Subcutaneous abdominal adipose tissue (tissue), 5 donors: ENCODE measurements at regions not wholly inside any gene's neighbourhood (a gene's known extent, or its start where the extent isn't known, plus 50 kb on each side); places are given as distances from the start of the nearest gene placed in this dataset.

ENCODE experiments used
- H3K27ac ChIP-seq: one replicate; pipeline ENCODE4 v1.7.0; 2013; ENCODE audit warnings: low read depth, mild to moderate bottlenecking, inconsistent platforms, low read length, moderate library complexity
- H3K27me3 ChIP-seq, 5 donors: one replicate each; pipeline ENCODE4 v1.7.0; 2013; ENCODE audit warnings: low read length in 5 of 5, inconsistent platforms in 1 of 5; ENCODE audit not compliant: control insufficient read depth in 5 of 5, insufficient read depth in 4 of 5
- H3K36me3 ChIP-seq, 5 donors: one replicate each; pipeline ENCODE4 v1.7.0; 2013; ENCODE audit warnings: low read length in 5 of 5; ENCODE audit not compliant: control insufficient read depth in 5 of 5, insufficient read depth in 5 of 5
- H3K4me1 ChIP-seq, 5 donors: one replicate each; pipeline ENCODE4 v1.7.0; 2013; ENCODE audit warnings: low read length in 5 of 5, mild to moderate bottlenecking in 3 of 5, moderate library complexity in 1 of 5; ENCODE audit not compliant: control insufficient read depth in 5 of 5, insufficient read depth in 5 of 5
- H3K4me3 ChIP-seq, 5 donors: one replicate each; pipeline ENCODE4 v1.7.0; 2013; ENCODE audit warnings: low read length in 5 of 5, low read depth in 1 of 5
- H3K9ac ChIP-seq, 5 donors: one replicate each; pipeline ENCODE4 v1.7.0; 2013; ENCODE audit warnings: low read length in 5 of 5, mild to moderate bottlenecking in 4 of 5, moderate library complexity in 3 of 5
- H3K9me3 ChIP-seq, 5 donors: one replicate each; pipeline ENCODE4 v1.7.0; 2013; ENCODE audit warnings: low read length in 5 of 5; ENCODE audit not compliant: control insufficient read depth in 5 of 5
- donor health status: healthy.
- donor health status: healthy.
- donor health status: healthy.
- donor health status: healthy.
- donor health status: healthy.

DNA sequence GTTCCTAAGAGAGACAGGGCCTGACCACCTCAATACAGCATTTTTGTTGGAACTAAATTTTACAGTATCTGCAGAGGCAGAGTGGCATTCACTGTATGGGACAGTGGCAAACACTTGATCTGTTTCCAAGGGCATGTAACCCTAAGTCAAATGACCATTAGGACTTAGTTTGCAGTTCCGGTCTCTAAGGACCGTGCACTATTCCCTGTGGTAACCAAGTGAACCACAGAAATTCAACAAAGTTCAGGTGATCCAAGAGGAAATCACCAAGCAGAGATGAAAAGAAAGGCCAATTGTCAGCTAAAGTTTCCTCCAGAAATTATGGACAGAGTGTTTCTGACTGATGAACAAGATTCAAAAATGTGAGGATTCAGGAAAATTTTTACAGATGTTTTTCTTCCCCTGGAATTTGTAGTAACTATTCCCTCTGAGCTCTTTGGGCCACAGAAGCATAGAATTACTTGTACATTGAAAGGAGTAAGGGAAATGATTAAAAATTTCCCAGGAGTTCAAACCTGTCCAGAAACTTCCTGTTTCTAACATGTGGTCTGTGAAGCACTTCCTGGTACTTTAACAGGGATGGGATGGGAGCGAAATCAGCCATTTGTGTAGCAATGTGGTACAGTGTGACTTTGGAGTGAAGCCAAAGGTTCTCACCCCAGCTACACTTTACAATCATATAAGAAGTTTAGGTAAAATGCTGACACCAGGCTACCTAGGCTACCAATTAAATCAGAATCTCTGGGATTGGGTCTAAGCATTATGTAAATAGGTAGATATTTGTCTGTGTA, 266.1 kb upstream of the MAP3K1 start:
- H3K4me3 ChIP-seq: no peak overlapping the region
- H3K9me3 ChIP-seq: no peaks in the 10 kb centered on the region
- H3K9ac ChIP-seq: no peak overlapping the region
- peaks cover 3 to 51% (median 31%) of the 10 kb centered on the region in 5 donors for H3K4me1 ChIP-seq
- H3K27me3 ChIP-seq: no peaks in the 10 kb centered on the region
- no peaks in the 10 kb centered on the region for H3K36me3 ChIP-seq
- H3K27ac ChIP-seq: peak overlapping the region; percentile 66

DNA sequence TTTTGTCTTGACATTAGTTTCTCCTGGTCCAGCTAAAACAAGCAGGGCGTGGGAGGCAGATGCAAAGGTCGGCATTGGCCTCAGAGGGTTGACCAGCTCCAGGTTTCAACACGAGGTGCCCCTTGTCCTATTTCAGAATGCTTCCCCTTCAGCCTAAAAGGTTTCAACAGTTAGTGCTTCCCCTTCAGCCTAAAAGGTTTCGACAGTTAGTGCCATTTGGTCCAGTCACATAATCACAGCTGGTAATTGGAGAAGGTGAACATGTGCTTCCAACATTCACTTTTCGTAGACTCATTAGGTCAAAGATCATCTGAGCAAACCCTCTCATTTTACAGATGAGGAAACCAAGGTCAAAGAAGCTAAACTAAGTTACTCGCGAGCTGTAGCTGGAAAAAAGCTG, 270.3 kb upstream of the MAP3K1 start:
- Histone ChIP-seq H3K27me3 (no peaks in the 10 kb centered on the region), H3K9ac (no peak overlapping the region), H3K36me3 (no peaks in the 10 kb centered on the region), H3K9me3 (no peaks in the 10 kb centered on the region), H3K4me1 (peaks cover 3 to 36% (median 18%) of the 10 kb centered on the region in 5 donors), H3K4me3 (no peak overlapping the region), H3K27ac (peak overlapping the region; percentile 69)

DNA sequence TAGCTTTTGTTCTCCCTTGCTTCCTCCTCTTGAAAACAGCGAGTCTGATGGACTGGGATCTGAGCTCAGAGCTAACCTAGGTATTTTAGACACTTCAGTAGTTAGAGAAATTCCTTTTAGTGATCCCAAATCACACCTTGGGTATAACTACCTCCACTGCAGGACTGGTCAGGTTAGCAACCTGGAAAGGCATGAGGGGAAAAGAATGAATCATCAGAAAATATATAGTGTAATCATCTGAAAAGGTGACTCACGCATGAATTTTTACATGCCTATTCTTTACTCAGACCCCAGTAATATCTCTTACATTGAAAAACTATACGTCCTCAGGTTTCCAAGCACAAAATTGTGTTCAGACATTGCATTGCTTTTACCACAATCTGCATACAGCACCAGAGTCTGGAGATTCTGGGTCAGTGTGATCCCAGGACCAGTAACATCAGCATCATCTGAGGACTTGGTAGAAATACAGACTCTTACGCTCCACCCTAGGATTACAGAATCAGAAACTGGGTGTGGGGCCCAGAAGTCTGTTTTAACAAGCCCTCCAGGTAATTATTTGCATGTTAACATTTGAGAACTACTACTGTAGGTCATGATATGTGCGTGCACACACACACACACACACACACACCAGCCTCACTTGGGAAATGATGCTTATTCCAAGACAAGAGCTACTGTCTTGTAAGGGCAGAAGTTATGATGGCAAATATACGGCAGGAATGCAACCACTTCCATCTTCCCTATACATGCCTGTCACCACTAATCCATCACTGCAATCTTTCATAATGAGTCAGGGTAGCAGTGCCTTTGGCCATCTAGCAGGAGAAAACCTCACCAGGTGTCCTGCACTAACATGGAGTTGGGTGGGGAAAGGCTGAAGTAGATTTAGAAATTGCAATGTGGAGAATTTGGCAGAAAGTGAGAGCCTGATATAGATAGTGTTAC, 271.6 kb upstream of the MAP3K1 start:
- no peaks in the 10 kb centered on the region for H3K9me3 ChIP-seq
- no peak overlapping the region for H3K4me3 ChIP-seq
- peaks cover 0 to 23% (median 5%) of the 10 kb centered on the region in 5 donors for H3K4me1 ChIP-seq
- H3K36me3 ChIP-seq: no peaks in the 10 kb centered on the region
- peak overlapping the region; percentile 69 for H3K27ac ChIP-seq
- no peak overlapping the region for H3K9ac ChIP-seq
- no peaks in the 10 kb centered on the region for H3K27me3 ChIP-seq

GRCh38 chr5:56540266-56540665, 275.1 kb upstream of the MAP3K1 start:
- Histone ChIP-seq H3K27me3 (no peaks in the 10 kb centered on the region), H3K27ac (no peak overlapping the region), H3K9me3 (no peaks in the 10 kb centered on the region), H3K9ac (no peak overlapping the region), H3K4me1 (peaks cover 0 to 11% (median 1%) of the 10 kb centered on the region in 5 donors), H3K36me3 (no peaks in the 10 kb centered on the region), H3K4me3 (no peak overlapping the region)

DNA sequence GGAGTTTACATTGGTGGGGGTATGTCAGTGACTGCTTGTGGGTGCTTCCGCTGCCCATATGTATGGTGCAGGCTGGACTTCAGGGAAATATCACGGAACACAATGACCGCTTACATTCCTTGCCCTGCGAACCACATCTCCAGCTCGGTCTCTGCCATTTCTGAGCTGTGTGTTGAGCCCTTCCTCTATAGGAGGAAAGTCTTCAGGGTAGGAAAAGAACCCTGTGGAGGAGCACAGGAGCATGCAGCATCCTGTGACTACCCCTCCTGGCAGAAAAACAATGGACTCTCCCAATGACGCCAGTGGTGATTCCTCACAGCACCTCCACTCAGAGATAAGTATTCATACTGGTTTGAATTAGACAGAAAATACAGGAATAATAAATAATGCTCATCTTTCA, 276.8 kb upstream of the MAP3K1 start:
- no peak overlapping the region for H3K4me3 ChIP-seq
- no peak overlapping the region for H3K27ac ChIP-seq
- H3K9me3 ChIP-seq: no peaks in the 10 kb centered on the region
- H3K36me3 ChIP-seq: no peaks in the 10 kb centered on the region
- H3K4me1 ChIP-seq: no peaks in the 10 kb centered on the region
- no peaks in the 10 kb centered on the region for H3K27me3 ChIP-seq
- no peak overlapping the region for H3K9ac ChIP-seq

DNA sequence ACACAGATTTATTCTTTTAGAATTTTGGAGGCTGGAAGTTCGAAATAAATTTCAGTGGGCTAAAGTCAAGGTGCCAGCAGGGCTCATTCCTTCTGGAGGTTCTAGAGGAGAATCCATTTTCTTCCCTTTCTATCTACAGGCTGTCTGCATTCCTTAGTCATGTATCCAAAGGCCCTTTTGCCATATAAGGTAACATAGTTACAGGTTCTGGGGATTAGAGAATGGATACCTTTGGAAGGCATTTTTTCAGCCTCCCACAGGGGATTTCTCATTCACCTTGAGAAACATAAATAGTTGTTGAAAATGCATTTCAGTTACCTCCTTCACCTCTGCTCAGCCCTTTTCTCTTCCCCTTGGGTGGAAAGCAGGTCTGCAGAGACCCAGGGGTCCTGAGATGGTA, 280.0 kb upstream of the MAP3K1 start:
- Histone ChIP-seq H3K4me1 (peaks cover 0 to 2% (median 0%) of the 10 kb centered on the region in 5 donors), H3K27me3 (no peaks in the 10 kb centered on the region), H3K36me3 (no peaks in the 10 kb centered on the region), H3K4me3 (no peak overlapping the region), H3K27ac (no peak overlapping the region), H3K9ac (no peak overlapping the region), H3K9me3 (no peaks in the 10 kb centered on the region)

DNA sequence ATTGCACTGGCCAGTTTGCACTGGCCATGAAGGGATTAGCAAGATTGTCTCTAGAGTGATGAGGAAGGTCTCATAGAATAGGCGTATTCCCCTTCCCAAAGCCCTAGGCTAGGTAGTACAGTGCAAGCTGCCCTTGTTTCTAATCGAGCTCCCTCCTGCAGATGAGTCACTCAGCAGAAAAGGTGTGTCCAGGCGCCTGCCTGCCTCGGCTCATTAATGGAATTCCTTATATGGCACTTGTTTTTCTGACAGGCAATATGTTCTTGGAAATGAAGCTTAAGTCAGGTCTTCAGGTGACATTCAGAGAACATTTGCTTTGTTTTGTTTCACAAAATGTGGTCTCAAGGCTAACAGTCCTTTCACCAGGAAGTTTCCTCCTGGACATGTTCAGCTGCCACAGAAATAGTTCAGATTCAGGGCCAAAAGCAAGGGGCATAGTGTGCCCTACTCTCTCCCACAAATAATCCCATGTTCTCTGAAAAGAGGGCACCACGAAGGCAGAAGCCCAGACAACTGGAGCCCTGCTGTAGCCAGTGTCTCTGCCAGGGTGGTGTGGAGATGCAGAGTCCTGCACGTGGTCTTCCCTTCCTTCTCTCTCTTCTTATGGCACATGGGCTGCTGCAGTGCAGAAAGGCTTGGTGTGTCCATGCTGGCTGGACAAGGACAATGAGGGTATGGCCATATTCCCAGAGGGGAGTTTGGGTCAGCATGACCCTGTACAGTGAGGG, 281.1 kb upstream of the MAP3K1 start:
- no peak overlapping the region for H3K9ac ChIP-seq
- no peak overlapping the region for H3K4me3 ChIP-seq
- H3K27ac ChIP-seq: no peak overlapping the region
- peaks cover 0 to 10% (median 4%) of the 10 kb centered on the region in 5 donors for H3K4me1 ChIP-seq
- H3K27me3 ChIP-seq: no peaks in the 10 kb centered on the region
- no peaks in the 10 kb centered on the region for H3K9me3 ChIP-seq
- H3K36me3 ChIP-seq: no peaks in the 10 kb centered on the region

DNA sequence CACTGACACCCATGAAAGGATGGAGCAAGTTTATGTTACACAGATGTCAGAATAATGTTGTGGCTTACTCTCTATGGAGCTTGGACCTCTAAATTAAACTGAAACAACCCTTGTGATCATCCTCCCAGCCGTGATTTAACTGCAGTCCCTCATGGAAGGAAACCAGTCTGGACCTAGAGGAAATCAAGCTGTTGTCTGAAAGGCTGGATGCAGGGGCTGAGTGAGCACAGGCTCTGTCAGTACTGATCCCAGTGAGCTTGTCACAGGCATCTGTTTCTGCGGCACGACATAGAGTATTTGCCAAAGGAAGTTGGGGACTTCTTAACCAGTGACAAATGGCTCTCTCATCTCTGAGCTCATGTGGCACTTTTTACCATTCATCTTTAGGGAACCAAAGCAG, 282.9 kb upstream of the MAP3K1 start:
- Histone ChIP-seq H3K4me1 (peaks cover 0 to 10% (median 4%) of the 10 kb centered on the region in 5 donors), H3K27me3 (no peaks in the 10 kb centered on the region), H3K36me3 (no peaks in the 10 kb centered on the region), H3K4me3 (no peak overlapping the region), H3K9me3 (no peaks in the 10 kb centered on the region), H3K9ac (no peak overlapping the region), H3K27ac (no peak overlapping the region)

- Histone ChIP-seq H3K36me3 (no peaks in the 10 kb centered on the region), H3K9me3 (no peaks in the 10 kb centered on the region), H3K4me1 (peaks cover 0 to 10% (median 4%) of the 10 kb centered on the region in 5 donors), H3K9ac (no peak overlapping the region), H3K4me3 (no peak overlapping the region), H3K27me3 (no peaks in the 10 kb centered on the region), H3K27ac (peak overlapping the region; percentile 83)
Measured at GRCh38 chr5:56530626-56531138, 284.7 kb upstream of the MAP3K1 start.
